ENCODE measurements at regions not wholly inside any gene's neighbourhood (a gene's known extent, or its start where the extent isn't known, plus 50 kb on each side); places are given as distances from the start of the nearest gene placed in this dataset.

DNA sequence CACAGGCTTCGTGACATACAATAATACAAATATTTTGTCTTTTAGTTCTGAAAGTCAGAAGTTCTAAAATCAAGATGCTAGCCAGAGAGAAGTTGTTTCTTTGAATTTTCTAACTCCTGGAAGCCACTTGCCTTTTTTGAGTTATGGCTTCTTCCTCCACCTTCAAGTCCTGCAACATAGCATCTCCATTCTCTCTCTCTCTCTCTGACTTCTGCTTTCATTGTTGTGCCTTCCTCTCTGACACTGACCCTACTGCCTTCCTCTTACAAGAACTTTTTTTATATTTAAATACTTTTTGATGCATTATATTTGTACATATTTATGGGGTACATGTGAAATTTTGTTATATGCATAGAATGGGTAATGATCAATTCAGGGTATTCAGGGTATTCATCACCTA, 205.9 kb downstream of the MAP2K6 start:
- H3K27me3 ChIP-seq (replicated peaks in 2 of 5; ENCODE audit: control insufficient read depth in 4 of 5, insufficient read depth in 5 of 5, low read length in 4 of 5) = no peaks in the 10 kb centered on the region
- H3K4me3 ChIP-seq (ENCODE audit: control insufficient read depth in 1 of 7, extremely low read depth in 1 of 7, insufficient read depth in 4 of 7, low read depth in 2 of 7, low read length in 6 of 7) = no peak overlapping the region
- ChIA-PET CTCF (no interaction called here), POLR2A (no interaction called here)
- WGBS (ENCODE audit: insufficient coverage) = no CpG with 5 or more reads among the region's 1 CpG
- H3K27ac ChIP-seq (ENCODE audit: insufficient read depth in 1 of 2, low read depth in 1 of 2, low read length in 2 of 2, poor library complexity in 1 of 2, severe bottlenecking in 2 of 2) = no peak overlapping the region
- H3K36me3 ChIP-seq (ENCODE audit: control insufficient read depth in 4 of 4, insufficient read depth in 4 of 4, low read length in 3 of 4) = no peaks in the 10 kb centered on the region
- H3K4me1 ChIP-seq (ENCODE audit: control extremely low read depth in 1 of 4, control insufficient read depth in 4 of 4, insufficient read depth in 4 of 4, low read length in 3 of 4) = no peaks in the 10 kb centered on the region
- DNase-seq = peak in 2 of 3 donors; percentile 36 to 57
- peaks cover 0 to 4% (median 3%) of the 10 kb centered on the region in 5 experiments for H3K9me3 ChIP-seq (ENCODE audit: control extremely low read depth in 1 of 5, control insufficient read depth in 4 of 5, insufficient read depth in 2 of 5, low read depth in 1 of 5, low read length in 4 of 5)

- peaks cover 0 to 4% (median 3%) of the 10 kb centered on the region in 5 experiments for H3K9me3 ChIP-seq (ENCODE audit: control extremely low read depth in 1 of 5, control insufficient read depth in 4 of 5, insufficient read depth in 2 of 5, low read depth in 1 of 5, low read length in 4 of 5)
- CTCF ChIA-PET = no interaction called here
- H3K4me3 ChIP-seq (ENCODE audit: control insufficient read depth in 1 of 7, extremely low read depth in 1 of 7, insufficient read depth in 4 of 7, low read depth in 2 of 7, low read length in 6 of 7) = no peak overlapping the region
- no peak overlapping the region for H3K27ac ChIP-seq (ENCODE audit: insufficient read depth in 1 of 2, low read depth in 1 of 2, low read length in 2 of 2, poor library complexity in 1 of 2, severe bottlenecking in 2 of 2)
- no peaks in the 10 kb centered on the region for H3K4me1 ChIP-seq (ENCODE audit: control extremely low read depth in 1 of 4, control insufficient read depth in 4 of 4, insufficient read depth in 4 of 4, low read length in 3 of 4)
- H3K27me3 ChIP-seq (replicated peaks in 2 of 5; ENCODE audit: control insufficient read depth in 4 of 5, insufficient read depth in 5 of 5, low read length in 4 of 5) = no peaks in the 10 kb centered on the region
- WGBS (ENCODE audit: insufficient coverage) = no CpG with 5 or more reads among the region's 2 CpGs
- DNase-seq = no peak
- no peaks in the 10 kb centered on the region for H3K36me3 ChIP-seq (ENCODE audit: control insufficient read depth in 4 of 4, insufficient read depth in 4 of 4, low read length in 3 of 4)
- POLR2A ChIA-PET = no interaction called here
Measured at GRCh38 chr17:69625474-69625873, 211.0 kb downstream of the MAP2K6 start.

DNA sequence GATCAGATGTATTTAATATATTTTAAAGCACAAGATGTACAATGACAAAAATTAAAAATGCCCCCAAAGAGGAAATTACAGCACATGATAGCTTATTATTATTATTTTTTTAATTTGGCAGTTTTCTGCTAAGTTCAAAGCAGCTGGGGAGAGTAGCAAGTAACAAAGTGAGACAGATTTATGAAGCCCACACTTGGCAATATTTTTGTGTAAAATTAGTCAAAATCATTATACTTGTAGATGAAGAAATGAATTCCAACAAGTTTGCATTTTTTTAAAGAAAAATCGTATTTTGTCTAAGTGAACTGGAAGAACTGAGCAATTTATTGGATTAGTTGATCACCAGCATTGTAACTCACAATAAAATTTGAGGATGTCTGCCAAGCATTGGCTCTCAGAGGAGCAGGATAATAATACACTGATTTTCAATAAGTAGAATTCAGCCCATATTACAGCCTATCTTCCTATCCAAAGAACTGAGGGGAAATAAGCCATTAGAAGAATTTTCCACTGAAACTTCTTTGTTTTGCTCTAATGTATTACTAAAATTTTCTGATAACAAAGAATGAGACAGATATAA, 215.6 kb downstream of the MAP2K6 start:
- ChIA-PET POLR2A (no interaction called here), CTCF (no interaction called here)
- Histone ChIP-seq H3K4me1 (ENCODE audit: control extremely low read depth in 1 of 4, control insufficient read depth in 4 of 4, insufficient read depth in 4 of 4, low read length in 3 of 4) (no peaks in the 10 kb centered on the region), H3K27ac (ENCODE audit: insufficient read depth in 1 of 2, low read depth in 1 of 2, low read length in 2 of 2, poor library complexity in 1 of 2, severe bottlenecking in 2 of 2) (no peak overlapping the region), H3K27me3 (replicated peaks in 2 of 5; ENCODE audit: control insufficient read depth in 4 of 5, insufficient read depth in 5 of 5, low read length in 4 of 5) (no peaks in the 10 kb centered on the region), H3K36me3 (ENCODE audit: control insufficient read depth in 4 of 4, insufficient read depth in 4 of 4, low read length in 3 of 4) (no peaks in the 10 kb centered on the region), H3K9me3 (ENCODE audit: control extremely low read depth in 1 of 5, control insufficient read depth in 4 of 5, insufficient read depth in 2 of 5, low read depth in 1 of 5, low read length in 4 of 5) (peaks cover 0 to 1% (median 0%) of the 10 kb centered on the region in 5 experiments), H3K4me3 (ENCODE audit: control insufficient read depth in 1 of 7, extremely low read depth in 1 of 7, insufficient read depth in 4 of 7, low read depth in 2 of 7, low read length in 6 of 7) (no peak overlapping the region)
- WGBS (ENCODE audit: insufficient coverage) = no CpG with 5 or more reads among the region's 1 CpG
- DNase-seq = no peak

DNA sequence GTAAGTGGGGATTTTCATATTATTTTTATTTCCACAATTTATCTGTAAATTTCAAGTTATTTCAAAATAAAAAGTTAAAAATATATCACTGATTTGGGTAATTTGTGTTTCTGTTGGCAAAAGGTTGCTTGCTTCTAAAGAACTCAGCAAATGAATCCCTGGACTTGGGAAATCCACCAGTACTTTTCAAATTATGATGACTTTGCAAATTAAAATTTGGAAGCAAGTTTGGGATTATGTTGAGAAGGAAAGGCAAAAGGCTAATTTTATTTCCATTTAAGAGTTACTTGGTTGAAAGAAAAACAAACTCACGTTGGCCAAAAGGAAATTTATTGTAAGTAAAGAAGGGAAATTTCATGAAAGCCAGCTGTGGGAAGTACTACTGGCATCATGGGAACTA, 220.3 kb downstream of the MAP2K6 start:
- CTCF ChIA-PET = no interaction called here
- no peaks in the 10 kb centered on the region for H3K27me3 ChIP-seq (replicated peaks in 2 of 5; ENCODE audit: control insufficient read depth in 4 of 5, insufficient read depth in 5 of 5, low read length in 4 of 5)
- no peaks in the 10 kb centered on the region for H3K9me3 ChIP-seq (ENCODE audit: control extremely low read depth in 1 of 5, control insufficient read depth in 4 of 5, insufficient read depth in 2 of 5, low read depth in 1 of 5, low read length in 4 of 5)
- no peak for DNase-seq
- no peaks in the 10 kb centered on the region for H3K4me1 ChIP-seq (ENCODE audit: control extremely low read depth in 1 of 4, control insufficient read depth in 4 of 4, insufficient read depth in 4 of 4, low read length in 3 of 4)
- WGBS (ENCODE audit: insufficient coverage) = 90% methylated on average over 1 of the region's 1 CpG
- POLR2A ChIA-PET = no interaction called here
- H3K36me3 ChIP-seq (ENCODE audit: control insufficient read depth in 4 of 4, insufficient read depth in 4 of 4, low read length in 3 of 4) = no peaks in the 10 kb centered on the region
- H3K4me3 ChIP-seq (ENCODE audit: control insufficient read depth in 1 of 7, extremely low read depth in 1 of 7, insufficient read depth in 4 of 7, low read depth in 2 of 7, low read length in 6 of 7) = no peak overlapping the region
- H3K27ac ChIP-seq (ENCODE audit: insufficient read depth in 1 of 2, low read depth in 1 of 2, low read length in 2 of 2, poor library complexity in 1 of 2, severe bottlenecking in 2 of 2) = no peak overlapping the region

GRCh38 chr17:69637446-69638156, 223.1 kb downstream of the MAP2K6 start:
- Histone ChIP-seq H3K4me1 (ENCODE audit: control extremely low read depth in 1 of 4, control insufficient read depth in 4 of 4, insufficient read depth in 4 of 4, low read length in 3 of 4) (no peaks in the 10 kb centered on the region), H3K27ac (ENCODE audit: insufficient read depth in 1 of 2, low read depth in 1 of 2, low read length in 2 of 2, poor library complexity in 1 of 2, severe bottlenecking in 2 of 2) (no peak overlapping the region), H3K36me3 (ENCODE audit: control insufficient read depth in 4 of 4, insufficient read depth in 4 of 4, low read length in 3 of 4) (no peaks in the 10 kb centered on the region), H3K9me3 (ENCODE audit: control extremely low read depth in 1 of 5, control insufficient read depth in 4 of 5, insufficient read depth in 2 of 5, low read depth in 1 of 5, low read length in 4 of 5) (no peaks in the 10 kb centered on the region), H3K4me3 (ENCODE audit: control insufficient read depth in 1 of 7, extremely low read depth in 1 of 7, insufficient read depth in 4 of 7, low read depth in 2 of 7, low read length in 6 of 7) (no peak overlapping the region), H3K27me3 (replicated peaks in 2 of 5; ENCODE audit: control insufficient read depth in 4 of 5, insufficient read depth in 5 of 5, low read length in 4 of 5) (no peaks in the 10 kb centered on the region)
- ChIA-PET CTCF (interaction anchor here (1.0 kb wide), 1 partner anchor 31 kb away, joined by 4 read pairs; no protein-coding TSS in a partner anchor), POLR2A (interaction anchor here (0.6 kb wide), 1 partner anchor 1496 kb away, joined by 5 read pairs; no protein-coding TSS in a partner anchor)
- 97% methylated on average over 4 of the region's 4 CpGs for WGBS (ENCODE audit: insufficient coverage)
- no peak for DNase-seq

DNA sequence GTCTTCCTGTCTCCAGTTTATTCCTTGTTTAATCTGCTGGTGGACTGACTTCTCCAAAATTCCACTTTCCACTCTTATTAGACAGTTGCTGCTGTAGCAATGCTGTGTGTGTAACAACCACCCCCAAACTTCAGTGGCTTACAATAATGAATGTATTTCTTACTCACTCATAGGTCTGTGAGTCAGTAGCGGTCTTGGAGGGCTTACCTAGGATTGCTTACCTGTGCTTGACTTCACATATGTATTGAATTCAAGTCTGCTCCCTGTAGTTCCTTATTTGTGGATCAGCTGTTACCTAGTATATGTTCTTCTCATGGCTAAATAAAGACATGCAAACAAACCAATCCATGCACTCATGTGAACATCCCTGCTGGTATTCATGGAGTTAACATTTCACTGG, 224.6 kb downstream of the MAP2K6 start:
- H3K4me3 ChIP-seq (ENCODE audit: control insufficient read depth in 1 of 7, extremely low read depth in 1 of 7, insufficient read depth in 4 of 7, low read depth in 2 of 7, low read length in 6 of 7) = no peak overlapping the region

DNA sequence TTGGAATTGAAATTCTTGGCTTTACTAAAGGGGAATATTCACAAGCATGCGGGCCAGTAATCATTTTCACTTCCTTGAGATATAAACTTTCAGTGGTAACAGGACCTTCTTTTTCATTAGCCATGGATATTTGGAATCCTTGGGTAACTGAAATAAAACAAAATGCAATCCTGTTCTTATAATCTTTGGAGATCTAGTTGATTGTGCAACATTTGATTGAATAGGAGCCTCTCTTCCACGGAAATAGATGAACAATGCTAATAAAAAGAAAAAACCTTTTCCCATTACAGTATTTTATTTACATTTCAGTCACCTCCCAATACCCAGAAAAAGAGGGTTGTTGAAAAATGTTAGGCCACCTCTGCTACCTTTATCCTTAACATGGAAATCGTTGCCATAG, 225.6 kb downstream of the MAP2K6 start:
- no peak for DNase-seq
- H3K36me3 ChIP-seq (ENCODE audit: control insufficient read depth in 4 of 4, insufficient read depth in 4 of 4, low read length in 3 of 4) = no peaks in the 10 kb centered on the region
- 100% methylated on average over 1 of the region's 3 CpGs for WGBS (ENCODE audit: insufficient coverage)
- no peaks in the 10 kb centered on the region for H3K9me3 ChIP-seq (ENCODE audit: control extremely low read depth in 1 of 5, control insufficient read depth in 4 of 5, insufficient read depth in 2 of 5, low read depth in 1 of 5, low read length in 4 of 5)
- no peaks in the 10 kb centered on the region for H3K4me1 ChIP-seq (ENCODE audit: control extremely low read depth in 1 of 4, control insufficient read depth in 4 of 4, insufficient read depth in 4 of 4, low read length in 3 of 4)
- ChIA-PET POLR2A (no interaction called here), CTCF (no interaction called here)
- H3K27me3 ChIP-seq (replicated peaks in 2 of 5; ENCODE audit: control insufficient read depth in 4 of 5, insufficient read depth in 5 of 5, low read length in 4 of 5) = no peaks in the 10 kb centered on the region
- no peak overlapping the region for H3K4me3 ChIP-seq (ENCODE audit: control insufficient read depth in 1 of 7, extremely low read depth in 1 of 7, insufficient read depth in 4 of 7, low read depth in 2 of 7, low read length in 6 of 7)
- no peak overlapping the region for H3K27ac ChIP-seq (ENCODE audit: insufficient read depth in 1 of 2, low read depth in 1 of 2, low read length in 2 of 2, poor library complexity in 1 of 2, severe bottlenecking in 2 of 2)

More for the DNA sequence above, 224.6 kb downstream of the MAP2K6 start:
- ChIA-PET CTCF (no interaction called here), POLR2A (no interaction called here)
- no peaks in the 10 kb centered on the region for H3K36me3 ChIP-seq (ENCODE audit: control insufficient read depth in 4 of 4, insufficient read depth in 4 of 4, low read length in 3 of 4)
- no peaks in the 10 kb centered on the region for H3K27me3 ChIP-seq (replicated peaks in 2 of 5; ENCODE audit: control insufficient read depth in 4 of 5, insufficient read depth in 5 of 5, low read length in 4 of 5)
- H3K9me3 ChIP-seq (ENCODE audit: control extremely low read depth in 1 of 5, control insufficient read depth in 4 of 5, insufficient read depth in 2 of 5, low read depth in 1 of 5, low read length in 4 of 5) = no peaks in the 10 kb centered on the region
- no peak overlapping the region for H3K27ac ChIP-seq (ENCODE audit: insufficient read depth in 1 of 2, low read depth in 1 of 2, low read length in 2 of 2, poor library complexity in 1 of 2, severe bottlenecking in 2 of 2)
- H3K4me1 ChIP-seq (ENCODE audit: control extremely low read depth in 1 of 4, control insufficient read depth in 4 of 4, insufficient read depth in 4 of 4, low read length in 3 of 4) = no peaks in the 10 kb centered on the region
- DNase-seq = no peak
- WGBS (ENCODE audit: insufficient coverage) = no CpG with 5 or more reads among the region's 1 CpG

All from common myeloid progenitor, CD34-positive (primary cell).